Keratinocyte (primary cell): ENCODE measurements at regions not wholly inside any gene's neighbourhood (a gene's known extent, or its start where the extent isn't known, plus 50 kb on each side); places are given as distances from the start of the nearest gene placed in this dataset.

Source experiments
- DNase-seq: peaks from one replicate; pipeline ENCODE4 v3.0.0-alpha.2; 2011; ENCODE audit warnings: low read depth, missing footprints, low spot score
- FAIRE-seq: peaks from 2 replicates; lab custom pipeline; 2011; peaks lifted over from hg19 to GRCh38; lab: Jason Lieb, UNC
- H2AFZ ChIP-seq: 2 replicates; pipeline ENCODE4 v1.6.0; 2012; ENCODE audit warnings: low read length, control low read depth, inconsistent platforms; ENCODE audit not compliant: control insufficient read depth
- H3K27ac ChIP-seq: 2 replicates; pipeline ENCODE4 v1.5.1; 2011; ENCODE audit warnings: low read length; ENCODE audit not compliant: control insufficient read depth, insufficient read depth
- H3K27me3 ChIP-seq: 3 replicates; pipeline ENCODE4 v1.6.0; 2011; ENCODE audit warnings: low read length; ENCODE audit not compliant: control insufficient read depth, insufficient read depth; ENCODE audit errors: extremely low read depth
- H3K36me3 ChIP-seq, 2 experiments: 2 replicates in 1 of 2; 3 replicates in 1 of 2; pipeline ENCODE4 v1.5.1; 2011; ENCODE audit warnings: low read length in 2 of 2, mild to moderate bottlenecking in 1 of 2; ENCODE audit not compliant: control insufficient read depth in 2 of 2, insufficient read depth in 2 of 2; ENCODE audit errors: extremely low read depth in 1 of 2
- H3K4me1 ChIP-seq: 3 replicates; pipeline ENCODE4 v1.5.1; 2011; ENCODE audit warnings: low read length; ENCODE audit not compliant: control insufficient read depth, insufficient read depth; ENCODE audit errors: extremely low read depth
- H3K4me2 ChIP-seq: 3 replicates; pipeline ENCODE4 v1.6.0; 2011; ENCODE audit warnings: low read depth, low read length; ENCODE audit not compliant: control insufficient read depth, insufficient read depth; ENCODE audit errors: extremely low read depth
- H3K4me3 ChIP-seq, 3 experiments: fragments of 200-600 bp in 1 of 3; sonication (generic) in 1 of 3; 2 replicates in 2 of 3; 3 replicates in 1 of 3; pipeline ENCODE4 v1.5.1; 2011 to 2016; ENCODE audit warnings: low read length in 3 of 3, mild to moderate bottlenecking in 3 of 3, control low read depth in 2 of 3, inconsistent platforms in 1 of 3, low read depth in 1 of 3, mixed read lengths in 1 of 3, mixed run types in 1 of 3, moderate library complexity in 1 of 3; ENCODE audit not compliant: control insufficient read depth in 2 of 3, insufficient read depth in 2 of 3; ENCODE audit errors: extremely low read depth in 1 of 3
- H3K79me2 ChIP-seq: 2 replicates; pipeline ENCODE4 v1.6.0; 2012; ENCODE audit warnings: low read length; ENCODE audit not compliant: control insufficient read depth, insufficient read depth
- H3K9ac ChIP-seq: 3 replicates; pipeline ENCODE4 v1.6.0; 2011; ENCODE audit warnings: low read length; ENCODE audit not compliant: control insufficient read depth, insufficient read depth; ENCODE audit errors: extremely low read depth
- H3K9me1 ChIP-seq: 3 replicates; pipeline ENCODE4 v1.6.0; 2011; ENCODE audit warnings: low read length; ENCODE audit not compliant: control insufficient read depth, insufficient read depth; ENCODE audit errors: extremely low read depth
- H3K9me3 ChIP-seq: 2 replicates; pipeline ENCODE4 v1.5.1; 2012; ENCODE audit warnings: low read depth, low read length; ENCODE audit not compliant: control insufficient read depth
- H4K20me1 ChIP-seq: 3 replicates; pipeline ENCODE4 v1.6.0; 2011; ENCODE audit warnings: low read length; ENCODE audit not compliant: control insufficient read depth, insufficient read depth; ENCODE audit errors: extremely low read depth
- CTCF ChIP-seq, 3 experiments: IDR thresholded peaks in 1 of 3; conservative IDR thresholded peaks in 1 of 3; optimal IDR thresholded peaks in 1 of 3; 2 replicates in 2 of 3; 3 replicates in 1 of 3; pipeline versions ENCODE3 to v1.5.1; 2011; ENCODE audit warnings: low read length in 3 of 3, mild to moderate bottlenecking in 3 of 3, moderate library complexity in 2 of 3, control low read depth in 1 of 3, inconsistent platforms in 1 of 3; ENCODE audit not compliant: insufficient read depth in 2 of 3; ENCODE audit errors: extremely low read depth in 1 of 3
- EZH2 ChIP-seq: IDR thresholded peaks from one replicate; pipeline ENCODE4 v1.6.1; 2012; ENCODE audit warnings: inconsistent platforms, mild to moderate bottlenecking, low read length, moderate library complexity
- dilution Hi-C: fragments of 300-500 bp; cut with MboI; formaldehyde crosslinking; loops from one replicate; pipeline ENCODE4 v1.7.0; 2020; ENCODE audit warnings: low sequenced_read_pairs; ENCODE audit not compliant: extremely low pct_ligation_motif_present

- Histone ChIP-seq H2AFZ (no peak overlapping the region), H3K9ac (no peak overlapping the region), H3K9me3 (no peaks in the 10 kb centered on the region), H3K36me3 (no peaks in the 10 kb centered on the region), H3K27me3 (no peaks in the 10 kb centered on the region), H3K79me2 (no peaks in the 10 kb centered on the region), H3K27ac (no peak overlapping the region), H3K9me1 (no peaks in the 10 kb centered on the region), H4K20me1 (no peaks in the 10 kb centered on the region), H3K4me3 (no peak overlapping the region), H3K4me1 (peaks cover 5% of the 10 kb centered on the region), H3K4me2 (no peak overlapping the region)
- DNase-seq (no peak), FAIRE-seq (no peak)
- no peak for TF ChIP-seq CTCF (optimal IDR thresholded peaks at IDR 0.05 in 1 of 3, IDR thresholded peaks at IDR 0.05 in 1 of 3, conservative IDR thresholded peaks at IDR 0.05 in 1 of 3; ENCODE audit: extremely low read depth in 1 of 3, insufficient read depth in 2 of 3, low read length in 3 of 3)
- no peak for TF ChIP-seq EZH2
- dilution Hi-C loops: no loop called here
These were observed 180.8 kb upstream of the CST7 start for GRCh38 chr20:24768201-24768636.

GRCh38 chr20:24768713-24769601 lies 180.1 kb upstream of the CST7 start:
- Histone ChIP-seq H3K9ac (no peak overlapping the region), H3K4me2 (no peak overlapping the region), H3K4me3 (no peak overlapping the region), H3K4me1 (peaks cover 12% of the 10 kb centered on the region), H3K36me3 (no peaks in the 10 kb centered on the region), H3K27ac (no peak overlapping the region), H3K79me2 (no peaks in the 10 kb centered on the region), H3K9me3 (no peaks in the 10 kb centered on the region), H3K9me1 (no peaks in the 10 kb centered on the region), H2AFZ (no peak overlapping the region), H4K20me1 (no peaks in the 10 kb centered on the region), H3K27me3 (no peaks in the 10 kb centered on the region)
- dilution Hi-C loops: no loop called here
- FAIRE-seq (no peak), DNase-seq (no peak)
- no peak for TF ChIP-seq EZH2
- no peak for TF ChIP-seq CTCF (optimal IDR thresholded peaks at IDR 0.05 in 1 of 3, IDR thresholded peaks at IDR 0.05 in 1 of 3, conservative IDR thresholded peaks at IDR 0.05 in 1 of 3; ENCODE audit: extremely low read depth in 1 of 3, insufficient read depth in 2 of 3, low read length in 3 of 3)
